Fibroblast of upper back skin (primary cell): ENCODE measurements at regions not wholly inside any gene's neighbourhood (a gene's known extent, or its start where the extent isn't known, plus 50 kb on each side); places are given as distances from the start of the nearest gene placed in this dataset.

ENCODE experiments used
- DNase-seq: peaks from one replicate; pipeline ENCODE4 v3.0.0-alpha.2; 2013

- peak; percentile 45 for DNase-seq
These were observed 126.8 kb upstream of the PSMD7 start for GRCh38 chr16:74169687-74170376.

GRCh38 chr16:74169066-74169465 lies 127.5 kb upstream of the PSMD7 start:
- no peak for DNase-seq

GRCh38 chr16:74168445-74168844 lies 128.2 kb upstream of the PSMD7 start:
- DNase-seq, result no peak

- DNase-seq, result no peak
These were observed 130.2 kb upstream of the PSMD7 start for GRCh38 chr16:74166456-74166855.

GRCh38 chr16:74165566-74166080 lies 131.0 kb upstream of the PSMD7 start:
- DNase-seq, result no peak

GRCh38 chr16:74160759-74161158 lies 135.9 kb upstream of the PSMD7 start:
- no peak for DNase-seq

GRCh38 chr16:74153773-74154172 lies 142.8 kb upstream of the PSMD7 start:
- no peak for DNase-seq

GRCh38 chr16:74146643-74147042 lies 150.0 kb upstream of the PSMD7 start:
- DNase-seq, result no peak

- no peak for DNase-seq
These were observed 153.4 kb upstream of the PSMD7 start for GRCh38 chr16:74143171-74143570.

- no peak for DNase-seq
These were observed 155.6 kb upstream of the PSMD7 start for GRCh38 chr16:74141015-74141414.

GRCh38 chr16:74140557-74140956 lies 156.1 kb upstream of the PSMD7 start:
- DNase-seq, result no peak

GRCh38 chr16:74123826-74124225 lies 172.8 kb upstream of the PSMD7 start:
- no peak for DNase-seq

GRCh38 chr16:74123195-74123594 lies 173.4 kb upstream of the PSMD7 start:
- no peak for DNase-seq

GRCh38 chr16:74117798-74118197 lies 178.8 kb upstream of the PSMD7 start:
- DNase-seq, result no peak

- DNase-seq, result no peak
These were observed 183.1 kb upstream of the PSMD7 start for GRCh38 chr16:74113545-74113944.

GRCh38 chr16:74111456-74111982 lies 185.1 kb upstream of the PSMD7 start:
- DNase-seq, result no peak

- peak; percentile 29 for DNase-seq
These were observed 188.6 kb upstream of the PSMD7 start for GRCh38 chr16:74107795-74108610.

GRCh38 chr16:74104022-74104421 lies 192.6 kb upstream of the PSMD7 start:
- DNase-seq, result no peak

- no peak for DNase-seq
These were observed 195.1 kb upstream of the PSMD7 start for GRCh38 chr16:74101379-74102137.

GRCh38 chr16:74100395-74101326 lies 196.0 kb upstream of the PSMD7 start:
- no peak for DNase-seq

GRCh38 chr16:74099530-74099929 lies 197.1 kb upstream of the PSMD7 start:
- DNase-seq, result no peak

- no peak for DNase-seq
These were observed 201.7 kb upstream of the PSMD7 start for GRCh38 chr16:74094962-74095361.
